ENCODE measurements at regions not wholly inside any gene's neighbourhood (a gene's known extent, or its start where the extent isn't known, plus 50 kb on each side); places are given as distances from the start of the nearest gene placed in this dataset.

GRCh38 chr14:27008187-27008586 is 410.4 kb upstream of the NOVA1 start:
- DNase-seq = no peak

- no peak for DNase-seq
These were observed 414.8 kb upstream of the NOVA1 start for GRCh38 chr14:27012641-27013040.

- no peak for DNase-seq
These were observed 415.8 kb upstream of the NOVA1 start for GRCh38 chr14:27013678-27014077.

- DNase-seq = no peak
These were observed 417.2 kb upstream of the NOVA1 start for GRCh38 chr14:27015065-27015464.

- DNase-seq = no peak
These were observed 427.8 kb upstream of the NOVA1 start for GRCh38 chr14:27025648-27026047.

GRCh38 chr14:27026097-27026496 is 428.3 kb upstream of the NOVA1 start:
- no peak for DNase-seq

GRCh38 chr14:27040552-27040951 is 442.7 kb upstream of the NOVA1 start:
- DNase-seq = no peak

- DNase-seq = no peak
These were observed 451.9 kb upstream of the NOVA1 start for GRCh38 chr14:27049701-27050100.

- DNase-seq = no peak
These were observed 452.4 kb upstream of the NOVA1 start for GRCh38 chr14:27050208-27050607.

- no peak for DNase-seq
These were observed 458.8 kb upstream of the NOVA1 start for GRCh38 chr14:27056586-27056985.

GRCh38 chr14:27061299-27061698 is 463.5 kb upstream of the NOVA1 start:
- no peak for DNase-seq

GRCh38 chr14:27063959-27064358 is 466.1 kb upstream of the NOVA1 start:
- no peak for DNase-seq

- no peak for DNase-seq
These were observed 468.1 kb upstream of the NOVA1 start for GRCh38 chr14:27065886-27066285.

- DNase-seq = no peak
These were observed 470.1 kb upstream of the NOVA1 start for GRCh38 chr14:27067961-27068360.

- no peak for DNase-seq
These were observed 474.8 kb upstream of the NOVA1 start for GRCh38 chr14:27072589-27072988.

- no peak for DNase-seq
These were observed 477.7 kb upstream of the NOVA1 start for GRCh38 chr14:27075503-27075902.

GRCh38 chr14:27077214-27077613 is 479.4 kb upstream of the NOVA1 start:
- DNase-seq = no peak

GRCh38 chr14:27077710-27078109 is 479.9 kb upstream of the NOVA1 start:
- DNase-seq = no peak

GRCh38 chr14:27078191-27078590 is 480.4 kb upstream of the NOVA1 start:
- DNase-seq = no peak

GRCh38 chr14:27079716-27080115 is 481.9 kb upstream of the NOVA1 start:
- no peak for DNase-seq

- DNase-seq = no peak
These were observed 487.7 kb upstream of the NOVA1 start for GRCh38 chr14:27085500-27085899.

- no peak for DNase-seq
These were observed 492.9 kb upstream of the NOVA1 start for GRCh38 chr14:27090716-27091115.

- DNase-seq = no peak
These were observed 494.1 kb upstream of the NOVA1 start for GRCh38 chr14:27091973-27092372.

GRCh38 chr14:27096091-27096490 is 498.3 kb upstream of the NOVA1 start:
- DNase-seq = no peak

GRCh38 chr14:27098451-27098850 is 500.6 kb upstream of the NOVA1 start:
- DNase-seq = no peak

- DNase-seq = no peak
These were observed 516.3 kb upstream of the NOVA1 start for GRCh38 chr14:27114180-27114579.
